ENCODE measurements at regions not wholly inside any gene's neighbourhood (a gene's known extent, or its start where the extent isn't known, plus 50 kb on each side); places are given as distances from the start of the nearest gene placed in this dataset. TPM values are rescaled to one million over a fixed set of nuclear protein-coding genes. Genes with fewer than 3 reads are reported as not detected.

- Histone ChIP-seq H2AK5ac (ENCODE audit: low read length, severe bottlenecking) (no peak overlapping the region), H2AFZ (ENCODE audit: low read depth, low read length) (no peak overlapping the region), H3K18ac (ENCODE audit: low read depth in 1 of 2, low read length in 2 of 2) (no peak overlapping the region), H2BK12ac (ENCODE audit: low read length in 2 of 2) (no peak overlapping the region), H3K27ac (ENCODE audit: low read length, poor library complexity, severe bottlenecking) (no peak overlapping the region), H2BK5ac (ENCODE audit: low read depth, low read length, poor library complexity, severe bottlenecking) (no peak overlapping the region), H2BK15ac (ENCODE audit: low read depth, poor library complexity, severe bottlenecking) (no peak overlapping the region), H3K23ac (ENCODE audit: low read length in 2 of 2) (no peak overlapping the region), H2BK120ac (ENCODE audit: low read depth, low read length) (no peak overlapping the region), H3K4me1 (ENCODE audit: control insufficient read depth, insufficient read depth, low read depth, low read length) (no peaks in the 10 kb centered on the region), H3K36me3 (ENCODE audit: control insufficient read depth in 1 of 2, insufficient read depth in 2 of 2, low read depth in 1 of 2, low read length in 2 of 2) (no peaks in the 10 kb centered on the region), H3K4me2 (ENCODE audit: low read length, poor library complexity, severe bottlenecking) (no peak overlapping the region), H3K4me3 (ENCODE audit: insufficient read depth in 1 of 2, low read depth in 1 of 2, low read length in 2 of 2) (no peak overlapping the region), H4K8ac (ENCODE audit: low read length) (no peak overlapping the region), H3K14ac (ENCODE audit: low read length in 2 of 2) (no peak overlapping the region), H3K79me1 (replicated peaks; ENCODE audit: low read length, poor library complexity, severe bottlenecking) (no peaks in the 10 kb centered on the region), H3K9ac (ENCODE audit: low read length) (no peak overlapping the region), H3K27me3 (ENCODE audit: control insufficient read depth in 1 of 2, insufficient read depth in 1 of 2, low read length in 2 of 2) (no peaks in the 10 kb centered on the region), H3K9me3 (ENCODE audit: control insufficient read depth, low read length) (no peaks in the 10 kb centered on the region), H4K91ac (ENCODE audit: low read length) (no peak overlapping the region), H3K4ac (ENCODE audit: low read depth in 1 of 2, low read length in 2 of 2) (no peak overlapping the region)
- DNase-seq: no peak
Observed at GRCh38 chr5:83777856-83778255, 57.2 kb upstream of the HAPLN1 start.

GRCh38 chr5:83776437-83777031, 55.9 kb upstream of the HAPLN1 start:
- Histone ChIP-seq H3K4ac (ENCODE audit: low read depth in 1 of 2, low read length in 2 of 2) (no peak overlapping the region), H2BK15ac (ENCODE audit: low read depth, poor library complexity, severe bottlenecking) (no peak overlapping the region), H4K91ac (ENCODE audit: low read length) (no peak overlapping the region), H3K9me3 (ENCODE audit: control insufficient read depth, low read length) (no peaks in the 10 kb centered on the region), H3K36me3 (ENCODE audit: control insufficient read depth in 1 of 2, insufficient read depth in 2 of 2, low read depth in 1 of 2, low read length in 2 of 2) (no peaks in the 10 kb centered on the region), H3K9ac (ENCODE audit: low read length) (no peak overlapping the region), H2BK12ac (ENCODE audit: low read length in 2 of 2) (no peak overlapping the region), H3K4me3 (ENCODE audit: insufficient read depth in 1 of 2, low read depth in 1 of 2, low read length in 2 of 2) (no peak overlapping the region), H2AFZ (ENCODE audit: low read depth, low read length) (no peak overlapping the region), H3K79me1 (replicated peaks; ENCODE audit: low read length, poor library complexity, severe bottlenecking) (no peaks in the 10 kb centered on the region), H4K8ac (ENCODE audit: low read length) (no peak overlapping the region), H2AK5ac (ENCODE audit: low read length, severe bottlenecking) (no peak overlapping the region), H3K4me2 (ENCODE audit: low read length, poor library complexity, severe bottlenecking) (no peak overlapping the region), H3K27me3 (ENCODE audit: control insufficient read depth in 1 of 2, insufficient read depth in 1 of 2, low read length in 2 of 2) (no peaks in the 10 kb centered on the region), H2BK120ac (ENCODE audit: low read depth, low read length) (no peak overlapping the region), H3K23ac (ENCODE audit: low read length in 2 of 2) (no peak overlapping the region), H2BK5ac (ENCODE audit: low read depth, low read length, poor library complexity, severe bottlenecking) (no peak overlapping the region), H3K18ac (ENCODE audit: low read depth in 1 of 2, low read length in 2 of 2) (no peak overlapping the region), H3K14ac (ENCODE audit: low read length in 2 of 2) (no peak overlapping the region), H3K27ac (ENCODE audit: low read length, poor library complexity, severe bottlenecking) (no peak overlapping the region), H3K4me1 (ENCODE audit: control insufficient read depth, insufficient read depth, low read depth, low read length) (no peaks in the 10 kb centered on the region)
- DNase-seq: no peak
- no CpG with 5 or more reads among the region's 1 CpG for WGBS

Small RNA genes in the stretch of these regions (small RNA-seq; reads per million reads assigned to genes)
- gene RNU4-11P (ENCODE audit: low read depth): not detected
